Tibial nerve (tissue), 4 donors: ENCODE measurements at regions not wholly inside any gene's neighbourhood (a gene's known extent, or its start where the extent isn't known, plus 50 kb on each side); places are given as distances from the start of the nearest gene placed in this dataset.

Source experiments
- EP300 ChIP-seq, 2 donors: sonication (generic); formaldehyde crosslinking; IDR thresholded peaks; one replicate each; pipeline ENCODE4 v1.6.1; 2017; ENCODE audit warnings: antibody characterized with exemption in 2 of 2, mild to moderate bottlenecking in 1 of 2
- TF ChIP-seq, protein P1 (sequence below), 5 experiments: fragments of 200-600 bp in 3 of 5; fragments of 450-650 bp in 2 of 5; sonication (generic) in 3 of 5; IDR thresholded peaks; one replicate each; pipeline ENCODE4 v1.5.1; 2016 to 2019; ENCODE audit warnings: antibody characterized with exemption in 5 of 5, mild to moderate bottlenecking in 3 of 5, moderate library complexity in 2 of 5

- TF ChIP-seq, protein P1, sequence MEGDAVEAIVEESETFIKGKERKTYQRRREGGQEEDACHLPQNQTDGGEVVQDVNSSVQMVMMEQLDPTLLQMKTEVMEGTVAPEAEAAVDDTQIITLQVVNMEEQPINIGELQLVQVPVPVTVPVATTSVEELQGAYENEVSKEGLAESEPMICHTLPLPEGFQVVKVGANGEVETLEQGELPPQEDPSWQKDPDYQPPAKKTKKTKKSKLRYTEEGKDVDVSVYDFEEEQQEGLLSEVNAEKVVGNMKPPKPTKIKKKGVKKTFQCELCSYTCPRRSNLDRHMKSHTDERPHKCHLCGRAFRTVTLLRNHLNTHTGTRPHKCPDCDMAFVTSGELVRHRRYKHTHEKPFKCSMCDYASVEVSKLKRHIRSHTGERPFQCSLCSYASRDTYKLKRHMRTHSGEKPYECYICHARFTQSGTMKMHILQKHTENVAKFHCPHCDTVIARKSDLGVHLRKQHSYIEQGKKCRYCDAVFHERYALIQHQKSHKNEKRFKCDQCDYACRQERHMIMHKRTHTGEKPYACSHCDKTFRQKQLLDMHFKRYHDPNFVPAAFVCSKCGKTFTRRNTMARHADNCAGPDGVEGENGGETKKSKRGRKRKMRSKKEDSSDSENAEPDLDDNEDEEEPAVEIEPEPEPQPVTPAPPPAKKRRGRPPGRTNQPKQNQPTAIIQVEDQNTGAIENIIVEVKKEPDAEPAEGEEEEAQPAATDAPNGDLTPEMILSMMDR (IDR thresholded peaks at IDR 0.05) = no peak
- TF ChIP-seq EP300 (IDR thresholded peaks at IDR 0.05) = no peak
Measured at GRCh38 chrY:15441878-15442277, 917.5 kb downstream of the NLGN4Y start.
